Muscle layer of colon (tissue), 2 donors: ENCODE measurements at regions not wholly inside any gene's neighbourhood (a gene's known extent, or its start where the extent isn't known, plus 50 kb on each side); places are given as distances from the start of the nearest gene placed in this dataset.

Experiments
- H3K27ac ChIP-seq: one replicate; pipeline ENCODE4 v1.7.0; 2013; ENCODE audit warnings: low read depth, mild to moderate bottlenecking, low read length, moderate library complexity
- H3K27me3 ChIP-seq, 2 donors: one replicate each; pipeline ENCODE4 v1.7.0; 2013; ENCODE audit warnings: low read length in 2 of 2, mild to moderate bottlenecking in 2 of 2; ENCODE audit not compliant: insufficient read depth in 2 of 2, control insufficient read depth in 1 of 2
- H3K36me3 ChIP-seq: one replicate; pipeline ENCODE4 v1.7.0; 2013; ENCODE audit warnings: mild to moderate bottlenecking, low read length; ENCODE audit not compliant: insufficient read depth
- H3K4me1 ChIP-seq: one replicate; pipeline ENCODE4 v1.7.0; 2013; ENCODE audit warnings: mild to moderate bottlenecking, low read length; ENCODE audit not compliant: insufficient read depth
- H3K4me3 ChIP-seq, 2 donors: one replicate each; pipeline ENCODE4 v1.7.0; 2013; ENCODE audit warnings: low read length in 2 of 2, low read depth in 1 of 2, mild to moderate bottlenecking in 1 of 2, moderate library complexity in 1 of 2
- H3K9ac ChIP-seq: one replicate; pipeline ENCODE4 v1.7.0; 2013; ENCODE audit warnings: low read length
- H3K9me3 ChIP-seq: one replicate; pipeline ENCODE4 v1.7.0; 2013; ENCODE audit warnings: mild to moderate bottlenecking, low read length
- donor health status: abdominal sarcoma.
- donor health status: Adenocarcinoma of cecum.

DNA sequence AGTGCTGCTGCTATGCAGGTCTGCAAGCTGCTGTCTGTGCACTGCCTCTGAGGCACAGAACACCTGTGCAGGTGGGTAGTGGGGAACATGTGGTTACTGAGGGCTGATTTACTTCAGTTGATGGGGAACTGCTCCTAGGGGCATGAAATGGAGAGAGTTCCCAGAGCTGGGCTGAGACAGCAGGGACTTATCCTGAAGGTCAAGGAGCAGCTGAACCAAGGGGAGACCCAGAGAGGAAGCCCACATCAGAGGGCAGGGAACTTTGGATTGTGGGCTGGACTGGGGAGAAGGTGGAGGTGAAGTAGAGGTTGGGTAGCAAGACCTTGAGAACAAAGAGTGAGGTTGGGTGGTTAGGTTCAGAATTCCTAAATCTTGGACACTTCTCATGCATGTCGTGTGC is 311.9 kb downstream of the AACS start:
- Histone ChIP-seq H3K27ac (no peak overlapping the region), H3K9me3 (no peaks in the 10 kb centered on the region), H3K36me3 (no peaks in the 10 kb centered on the region), H3K4me3 (no peak overlapping the region), H3K27me3 (no peaks in the 10 kb centered on the region), H3K9ac (no peak overlapping the region), H3K4me1 (no peaks in the 10 kb centered on the region)

DNA sequence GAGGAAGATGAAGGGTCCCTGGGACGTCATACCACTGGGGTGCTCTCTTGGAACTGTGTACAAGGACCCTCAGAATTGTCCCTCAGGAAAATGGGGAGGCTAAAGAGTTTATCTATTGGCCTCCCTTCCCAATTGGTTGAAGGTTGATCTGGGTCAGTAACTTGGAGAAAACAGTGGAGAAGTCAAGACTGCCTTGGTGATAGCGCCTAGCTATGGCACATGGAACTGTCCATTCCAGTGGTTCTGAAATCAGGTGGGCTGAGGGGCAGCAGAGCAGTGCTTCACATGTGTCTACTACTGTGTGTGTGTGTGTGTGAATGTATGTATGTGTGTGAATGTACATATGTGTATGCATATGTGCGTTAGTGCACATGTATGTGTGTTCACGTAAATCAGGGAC is 316.1 kb downstream of the AACS start:
- no peaks in the 10 kb centered on the region for H3K9me3 ChIP-seq
- no peaks in the 10 kb centered on the region for H3K36me3 ChIP-seq
- H3K4me3 ChIP-seq = no peak overlapping the region
- no peaks in the 10 kb centered on the region for H3K27me3 ChIP-seq
- H3K9ac ChIP-seq = no peak overlapping the region
- no peaks in the 10 kb centered on the region for H3K4me1 ChIP-seq
- H3K27ac ChIP-seq = no peak overlapping the region

DNA sequence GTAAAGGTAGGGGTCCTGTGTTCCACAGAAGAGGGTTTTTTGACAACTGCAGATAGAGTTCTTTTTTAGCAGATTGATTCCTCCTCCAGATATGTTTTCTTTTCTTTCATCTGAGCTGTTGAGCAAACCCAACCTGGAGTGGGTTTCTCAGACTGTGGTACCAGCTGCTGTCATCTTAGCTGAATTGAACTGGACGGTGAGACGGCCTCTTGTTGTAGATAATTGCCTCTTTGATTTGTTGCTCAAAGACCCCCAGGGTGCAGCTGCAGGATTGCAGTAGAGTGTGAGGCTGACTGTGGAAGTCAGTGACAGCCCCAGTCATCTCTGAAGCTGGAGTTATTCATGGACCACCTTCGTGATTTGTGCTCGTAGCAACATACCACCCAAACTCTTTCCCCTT is 317.7 kb downstream of the AACS start:
- Histone ChIP-seq H3K9ac (no peak overlapping the region), H3K36me3 (no peaks in the 10 kb centered on the region), H3K9me3 (no peaks in the 10 kb centered on the region), H3K27me3 (no peaks in the 10 kb centered on the region), H3K27ac (no peak overlapping the region), H3K4me3 (no peak overlapping the region), H3K4me1 (no peaks in the 10 kb centered on the region)

DNA sequence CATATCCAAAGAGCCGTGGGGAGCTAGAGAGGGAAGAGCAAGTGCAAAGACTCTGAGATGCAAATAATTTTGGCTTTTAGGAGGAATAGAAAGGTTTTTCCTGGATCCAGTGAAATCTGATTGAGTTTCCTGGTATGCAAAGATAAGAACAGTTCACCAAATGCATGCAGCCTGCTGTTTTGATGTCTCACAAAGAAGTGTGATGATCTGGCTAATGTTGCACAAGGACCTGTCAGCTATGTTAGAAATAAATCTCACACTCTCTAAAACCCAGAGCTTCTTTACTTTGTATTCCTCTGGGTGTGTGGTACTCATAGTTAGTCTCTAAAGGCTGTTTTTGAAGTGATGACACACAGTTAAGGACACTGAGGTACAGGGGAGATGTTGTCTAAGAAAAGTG is 321.4 kb downstream of the AACS start:
- H3K27ac ChIP-seq = no peak overlapping the region
- H3K4me1 ChIP-seq = no peaks in the 10 kb centered on the region
- no peaks in the 10 kb centered on the region for H3K36me3 ChIP-seq
- H3K27me3 ChIP-seq = no peaks in the 10 kb centered on the region
- no peak overlapping the region for H3K9ac ChIP-seq
- no peak overlapping the region for H3K4me3 ChIP-seq
- H3K9me3 ChIP-seq = no peaks in the 10 kb centered on the region

DNA sequence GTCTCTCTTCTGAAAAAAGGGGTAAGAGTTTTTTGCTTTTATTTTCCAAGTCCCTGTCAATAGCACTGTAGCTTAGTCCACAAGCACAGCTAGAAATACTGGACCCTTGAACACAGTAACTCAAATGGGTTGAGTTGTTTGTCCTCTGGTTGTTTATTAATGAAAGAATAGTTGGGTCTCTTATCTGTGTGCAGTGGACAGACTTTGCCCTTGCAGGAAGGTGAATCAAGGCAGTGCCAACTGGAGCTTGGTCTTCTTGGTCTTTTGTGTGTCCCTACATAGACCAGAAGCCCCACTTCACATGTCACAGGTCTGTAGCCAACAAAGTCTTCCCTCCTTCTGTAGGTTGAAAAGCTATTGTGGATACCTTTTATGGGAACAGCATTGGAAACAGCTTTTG is 322.0 kb downstream of the AACS start:
- H3K27me3 ChIP-seq = no peaks in the 10 kb centered on the region
- H3K36me3 ChIP-seq = no peaks in the 10 kb centered on the region
- H3K27ac ChIP-seq = no peak overlapping the region
- H3K9ac ChIP-seq = no peak overlapping the region
- no peaks in the 10 kb centered on the region for H3K4me1 ChIP-seq
- no peaks in the 10 kb centered on the region for H3K9me3 ChIP-seq
- H3K4me3 ChIP-seq = no peak overlapping the region

DNA sequence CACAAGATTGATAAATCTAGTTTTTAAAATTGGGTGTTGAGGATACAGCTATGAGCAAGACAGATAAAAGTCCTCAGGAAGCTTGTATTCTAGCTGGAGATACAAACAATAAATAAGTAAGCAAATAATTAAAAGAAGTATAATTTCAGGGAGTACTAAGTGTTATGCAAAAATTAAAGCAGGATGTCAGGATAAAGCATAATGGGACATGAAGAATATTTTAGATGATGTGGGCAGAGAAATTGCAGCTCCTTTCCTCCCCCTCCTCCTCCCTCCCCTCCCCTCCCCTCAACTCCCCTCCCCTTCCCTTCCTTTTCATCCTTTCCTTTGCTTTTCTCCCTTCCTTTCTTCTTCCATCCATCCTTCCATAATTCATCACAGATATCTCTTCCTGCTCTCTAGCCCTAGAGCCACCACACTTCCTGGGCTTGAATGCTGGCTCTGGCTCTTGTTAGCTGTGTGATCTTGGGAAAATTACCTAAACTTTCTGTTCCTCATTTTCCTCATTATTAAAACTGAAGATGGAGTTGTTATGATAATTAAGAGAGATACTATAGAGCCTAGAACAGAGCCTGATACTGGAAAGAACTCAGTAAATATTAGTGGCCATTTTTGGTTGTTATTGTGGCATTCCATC is 323.9 kb downstream of the AACS start:
- H3K27ac ChIP-seq = no peak overlapping the region
- no peaks in the 10 kb centered on the region for H3K27me3 ChIP-seq
- H3K36me3 ChIP-seq = no peaks in the 10 kb centered on the region
- no peaks in the 10 kb centered on the region for H3K9me3 ChIP-seq
- H3K9ac ChIP-seq = no peak overlapping the region
- no peaks in the 10 kb centered on the region for H3K4me1 ChIP-seq
- H3K4me3 ChIP-seq = no peak overlapping the region

DNA sequence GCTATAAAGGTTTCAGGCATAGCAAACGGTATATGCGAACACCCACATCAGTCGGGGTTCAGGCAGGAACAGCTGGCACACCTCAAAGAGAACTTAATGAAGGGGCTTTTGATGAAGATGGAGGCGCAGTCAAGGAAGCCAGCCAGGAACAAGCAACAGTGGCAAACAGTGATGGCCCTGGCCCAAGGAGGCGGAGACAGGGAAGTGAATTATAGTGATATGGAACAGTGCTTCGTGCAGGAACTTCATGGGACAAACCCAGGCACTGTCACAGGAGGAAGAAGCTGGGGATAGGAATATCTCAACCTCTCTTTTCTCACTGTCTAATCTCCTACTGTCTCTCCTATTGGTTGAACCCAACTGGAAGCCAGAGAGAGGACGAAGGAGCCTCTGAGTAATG is 328.3 kb downstream of the AACS start:
- H3K27ac ChIP-seq = no peak overlapping the region
- no peaks in the 10 kb centered on the region for H3K4me1 ChIP-seq
- no peaks in the 10 kb centered on the region for H3K9me3 ChIP-seq
- no peaks in the 10 kb centered on the region for H3K36me3 ChIP-seq
- H3K9ac ChIP-seq = no peak overlapping the region
- H3K4me3 ChIP-seq = no peak overlapping the region
- H3K27me3 ChIP-seq = no peaks in the 10 kb centered on the region

DNA sequence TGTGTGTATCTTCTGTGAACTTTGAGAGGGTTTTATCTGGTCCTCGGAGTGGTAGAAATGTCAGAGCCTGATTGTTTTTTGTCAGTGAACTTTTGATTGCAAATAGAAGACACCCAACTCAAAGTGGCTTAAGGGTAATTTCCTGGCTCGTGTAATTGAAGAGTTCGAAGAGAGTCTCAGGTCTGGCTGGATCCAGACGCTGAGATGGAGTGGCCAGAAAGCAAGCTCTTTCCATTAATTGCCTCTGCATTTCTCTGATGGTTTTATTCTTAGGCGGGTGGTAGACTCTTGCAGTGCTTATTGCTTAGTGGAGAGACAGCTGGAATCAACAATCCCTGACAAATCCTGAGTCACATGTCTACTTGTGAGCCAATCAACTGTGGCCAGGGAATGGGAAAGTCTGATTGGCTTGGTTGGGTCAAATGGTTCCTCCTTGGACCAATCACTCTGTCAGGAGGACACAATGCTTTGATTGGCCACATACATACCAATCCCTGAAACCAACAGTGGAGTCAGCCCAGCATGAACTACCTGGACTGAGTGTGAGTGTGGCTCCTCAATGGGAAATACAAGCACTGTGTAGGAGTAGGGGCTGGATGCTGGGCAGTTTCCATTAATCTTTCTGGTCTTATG is 330.5 kb downstream of the AACS start:
- Histone ChIP-seq H3K9me3 (no peaks in the 10 kb centered on the region), H3K27me3 (no peaks in the 10 kb centered on the region), H3K9ac (no peak overlapping the region), H3K36me3 (no peaks in the 10 kb centered on the region), H3K4me3 (no peak overlapping the region), H3K27ac (no peak overlapping the region), H3K4me1 (no peaks in the 10 kb centered on the region)

DNA sequence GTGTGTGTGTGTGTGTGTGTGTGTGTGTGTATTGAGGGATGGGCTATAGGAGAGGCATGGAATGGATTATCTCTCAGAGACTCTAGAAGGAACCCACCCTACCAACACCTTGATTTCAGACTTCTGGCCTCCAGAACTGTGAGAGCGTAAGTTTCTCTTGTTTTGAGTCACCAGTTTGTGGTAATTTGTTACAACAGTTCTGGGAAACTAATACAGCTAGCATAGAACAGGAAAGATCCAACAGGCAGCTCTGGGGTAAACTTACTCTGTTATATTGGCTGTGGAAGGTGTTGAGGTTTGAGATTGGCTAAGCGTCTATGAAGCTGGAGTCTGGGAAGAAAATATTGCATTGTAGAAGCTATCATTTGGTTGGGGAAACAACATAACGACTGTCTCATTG is 334.3 kb downstream of the AACS start:
- no peaks in the 10 kb centered on the region for H3K27me3 ChIP-seq
- no peak overlapping the region for H3K9ac ChIP-seq
- H3K4me1 ChIP-seq = no peaks in the 10 kb centered on the region
- H3K9me3 ChIP-seq = peaks cover 3% of the 10 kb centered on the region
- no peak overlapping the region for H3K27ac ChIP-seq
- H3K36me3 ChIP-seq = no peaks in the 10 kb centered on the region
- no peak overlapping the region for H3K4me3 ChIP-seq

DNA sequence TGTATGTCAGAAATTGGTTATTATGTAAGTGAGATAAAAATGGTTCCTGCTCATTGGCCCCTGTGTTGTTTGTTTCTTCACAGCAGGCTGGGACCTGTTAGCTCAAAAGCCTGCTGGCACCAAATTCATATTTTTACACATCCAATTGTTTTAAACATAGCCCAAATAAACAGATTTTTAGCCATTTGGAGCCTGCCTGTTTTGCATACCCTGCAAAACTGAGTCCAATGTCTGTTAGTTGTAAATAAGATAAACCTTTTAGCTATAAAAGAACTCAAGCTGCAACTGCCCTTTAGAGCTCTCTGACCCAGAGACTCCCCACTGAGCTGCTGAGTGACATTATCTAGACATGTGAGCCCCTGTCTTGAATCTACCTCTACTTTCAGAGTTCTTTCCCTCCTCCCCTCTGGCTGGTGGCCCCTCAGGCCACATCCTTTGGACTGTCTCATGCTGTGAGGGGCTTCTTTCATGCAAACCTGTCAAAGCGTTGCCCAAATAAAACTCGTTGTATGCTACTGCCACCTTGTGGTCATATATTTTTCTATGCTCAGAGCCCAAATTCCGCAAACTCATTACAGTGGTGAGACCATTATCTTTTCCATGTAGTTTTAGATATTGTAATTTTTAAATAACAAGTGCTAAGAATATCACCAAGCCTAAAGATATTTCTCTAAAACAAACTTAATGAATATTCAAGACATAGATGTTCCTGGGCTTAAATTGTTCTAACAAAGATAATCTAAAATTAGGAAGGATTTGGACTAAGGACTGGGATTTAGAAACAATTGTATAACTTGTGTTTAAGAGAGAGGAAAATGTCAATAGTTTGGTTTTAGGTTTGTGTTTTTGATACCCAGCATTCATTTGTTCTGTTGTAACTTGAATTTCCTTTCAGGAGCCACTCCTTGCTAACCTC is 337.9 kb downstream of the AACS start:
- H3K9ac ChIP-seq = no peak overlapping the region
- H3K9me3 ChIP-seq = peaks cover 3% of the 10 kb centered on the region
- no peaks in the 10 kb centered on the region for H3K36me3 ChIP-seq
- no peaks in the 10 kb centered on the region for H3K4me1 ChIP-seq
- no peak overlapping the region for H3K4me3 ChIP-seq
- H3K27me3 ChIP-seq = no peaks in the 10 kb centered on the region
- H3K27ac ChIP-seq = no peak overlapping the region

DNA sequence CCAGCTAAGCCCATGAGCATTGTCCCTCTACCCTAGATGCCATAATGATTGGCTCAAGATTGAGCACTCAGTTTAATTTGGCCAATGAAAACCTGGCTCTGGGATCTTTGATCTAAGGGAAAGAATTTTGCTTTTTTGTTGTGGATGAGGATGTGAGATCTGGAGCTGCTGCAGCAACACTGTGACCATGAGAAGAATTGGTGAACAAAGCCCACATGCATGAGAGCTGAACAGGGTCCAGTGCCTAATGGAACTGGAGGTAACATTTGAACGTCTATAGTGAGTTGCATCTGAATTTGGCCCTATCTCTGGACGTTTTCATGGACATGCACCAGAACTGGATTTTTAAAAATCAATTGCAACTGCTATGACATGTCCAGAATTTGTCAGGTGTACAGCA is 338.6 kb downstream of the AACS start:
- peaks cover 3% of the 10 kb centered on the region for H3K9me3 ChIP-seq
- no peaks in the 10 kb centered on the region for H3K27me3 ChIP-seq
- H3K4me3 ChIP-seq = no peak overlapping the region
- H3K9ac ChIP-seq = no peak overlapping the region
- no peaks in the 10 kb centered on the region for H3K36me3 ChIP-seq
- no peaks in the 10 kb centered on the region for H3K4me1 ChIP-seq
- H3K27ac ChIP-seq = no peak overlapping the region
